A673 (cell line): ENCODE measurements at regions not wholly inside any gene's neighbourhood (a gene's known extent, or its start where the extent isn't known, plus 50 kb on each side); places are given as distances from the start of the nearest gene placed in this dataset.

Experiments used
- BruUV-seq: library from RNA; stranded (reverse); fragments of 400-500 nt; replicated peaks from 2 replicates; lab custom pipeline; 2021; lab: Mats Ljungman, UMichigan
- CTCF ChIA-PET: fragments of 300-600 bp; sonication (Branson Sonifier 250); formaldehyde crosslinking; loops from one replicate; lab custom pipeline; 2022; ENCODE audit warnings: antibody characterized with exemption; lab: Charles Lee
- POLR2A ChIA-PET: fragments of 300-600 bp; sonication (Branson Sonifier 250); formaldehyde crosslinking; loops from one replicate; lab custom pipeline; 2022; ENCODE audit warnings: antibody characterized with exemption; ENCODE audit not compliant: low non-redundant PET; lab: Charles Lee
- DNase-seq: peaks from one replicate; pipeline ENCODE4 v3.0.0-alpha.2; 2015; ENCODE audit warnings: low spot score
- H3K27ac ChIP-seq: fragments of 200-600 bp; sonication (generic); 2 replicates; pipeline ENCODE4 v1.5.1; 2016; ENCODE audit warnings: mixed run types, low read depth, mild to moderate bottlenecking, mixed read lengths, antibody characterized with exemption, low read length; ENCODE audit not compliant: poor library complexity, severe bottlenecking
- H3K27me3 ChIP-seq: fragments of 200-600 bp; sonication (generic); replicated peaks from 2 replicates; pipeline ENCODE4 v1.6.1; 2017; ENCODE audit warnings: mixed run types, low read depth, mild to moderate bottlenecking, mixed read lengths, antibody characterized with exemption, low read length; ENCODE audit not compliant: insufficient read depth, poor library complexity
- H3K36me3 ChIP-seq: fragments of 200-600 bp; sonication (generic); 2 replicates; pipeline ENCODE4 v1.6.1; 2016; ENCODE audit warnings: mixed run types, mild to moderate bottlenecking, mixed read lengths, antibody characterized with exemption, low read length; ENCODE audit not compliant: insufficient read depth, poor library complexity, severe bottlenecking
- H3K4me1 ChIP-seq: fragments of 200-600 bp; sonication (generic); 2 replicates; pipeline ENCODE4 v1.6.1; 2017; ENCODE audit warnings: mixed run types, mild to moderate bottlenecking, mixed read lengths, antibody characterized with exemption, low read length; ENCODE audit not compliant: insufficient read depth, poor library complexity, severe bottlenecking
- H3K4me3 ChIP-seq: fragments of 200-600 bp; sonication (generic); 2 replicates; pipeline ENCODE4 v1.5.1; 2016; ENCODE audit warnings: low read depth, mixed run types, mild to moderate bottlenecking, mixed read lengths, low read length; ENCODE audit not compliant: poor library complexity, severe bottlenecking
- H3K9me3 ChIP-seq: fragments of 200-600 bp; sonication (generic); 2 replicates; pipeline ENCODE4 v1.6.1; 2016; ENCODE audit warnings: mixed run types, low read depth, mild to moderate bottlenecking, mixed read lengths, antibody characterized with exemption, low read length; ENCODE audit not compliant: poor library complexity, severe bottlenecking
- CTCF ChIP-seq: fragments of 300-800, 200-600 bp; sonication (generic); conservative IDR thresholded peaks from 2 replicates; pipeline ENCODE4 v1.5.1; 2017; ENCODE audit warnings: low read depth, mild to moderate bottlenecking, antibody characterized with exemption, low read length, moderate library complexity, mixed read lengths
- EZH2 ChIP-seq: fragments of 200-600 bp; sonication (generic); IDR thresholded peaks from 2 replicates; pipeline ENCODE4 v1.6.1; 2017; ENCODE audit warnings: borderline replicate concordance, low read depth, mild to moderate bottlenecking, mixed read lengths, antibody characterized with exemption, low read length; ENCODE audit not compliant: poor library complexity, severe bottlenecking
- intact Hi-C: fragments of 100-400 bp; cut with micrococcal nuclease; formaldehyde crosslinking; loops from one replicate; pipeline ENCODE4 v1.10.0; 2022; ENCODE audit not compliant: unreplicated experiment

- Histone ChIP-seq H3K27ac (no peak overlapping the region), H3K27me3 (no peaks in the 10 kb centered on the region), H3K9me3 (no peaks in the 10 kb centered on the region), H3K4me3 (no peak overlapping the region), H3K4me1 (peaks cover 8% of the 10 kb centered on the region), H3K36me3 (no peaks in the 10 kb centered on the region)
- intact Hi-C loops = no loop called here
- ChIA-PET CTCF (no interaction called here), POLR2A (no interaction called here)
- BruUV-seq = no TSS peak
- TF ChIP-seq EZH2 (no peak), CTCF (no peak)
- DNase-seq = no peak
Measured at GRCh38 chr11:112403432-112403831, 142.8 kb upstream of the PLET1 start.

- POLR2A ChIA-PET = no interaction called here
- Histone ChIP-seq H3K27ac (no peak overlapping the region), H3K27me3 (no peaks in the 10 kb centered on the region), H3K4me3 (no peak overlapping the region), H3K36me3 (no peaks in the 10 kb centered on the region), H3K9me3 (no peaks in the 10 kb centered on the region), H3K4me1 (peaks cover 8% of the 10 kb centered on the region)
- no peak for TF ChIP-seq EZH2
- intact Hi-C loops = no loop called here
- CTCF ChIA-PET = no interaction called here
- DNase-seq = no peak
- BruUV-seq = no TSS peak
Measured at GRCh38 chr11:112404112-112404511, 143.5 kb upstream of the PLET1 start.

GRCh38 chr11:112408517-112408916 lies 147.9 kb upstream of the PLET1 start:
- POLR2A ChIA-PET = no interaction called here

More at GRCh38 chr11:112408517-112408916, 147.9 kb upstream of the PLET1 start:
- peaks cover 3% of the 10 kb centered on the region for H3K4me1 ChIP-seq
- DNase-seq = no peak
- TF ChIP-seq CTCF = no peak
- no peak for TF ChIP-seq EZH2
- H3K27me3 ChIP-seq = no peaks in the 10 kb centered on the region
- H3K4me3 ChIP-seq = no peak overlapping the region
- H3K36me3 ChIP-seq = no peaks in the 10 kb centered on the region
- BruUV-seq = no TSS peak
- H3K9me3 ChIP-seq = no peaks in the 10 kb centered on the region
- intact Hi-C loops = no loop called here
- CTCF ChIA-PET = no interaction called here
- H3K27ac ChIP-seq = no peak overlapping the region
